MM.1S (cell line): ENCODE measurements at regions not wholly inside any gene's neighbourhood (a gene's known extent, or its start where the extent isn't known, plus 50 kb on each side); places are given as distances from the start of the nearest gene placed in this dataset.

Source experiments
- CTCF ChIP-seq: fragments of 300-600 bp; sonication (generic); IDR thresholded peaks from 2 replicates; pipeline ENCODE4 v1.5.1; 2016; ENCODE audit warnings: antibody characterized with exemption, low read length, mixed read lengths
- EZH2phosphoT487 ChIP-seq: fragments of 300-600 bp; sonication (generic); IDR thresholded peaks from 2 replicates; pipeline ENCODE4 v1.6.1; 2018; ENCODE audit warnings: antibody characterized with exemption, low read length

GRCh38 chr2:220153118-220153517 is 525.7 kb downstream of the SLC4A3 start:
- TF ChIP-seq CTCF (no peak), EZH2phosphoT487 (no peak)
